Activated CD4-positive, alpha-beta T cell treated with anti-CD3 and anti-CD28 coated beads, Interleukin-2, amount 10 ng/mL, durations not matched to agents 7 days and 5 days (primary cell): ENCODE measurements at regions not wholly inside any gene's neighbourhood (a gene's known extent, or its start where the extent isn't known, plus 50 kb on each side); places are given as distances from the start of the nearest gene placed in this dataset.

ENCODE experiments used
- CTCF ChIA-PET: fragments of 350-600 bp; sonication (Branson Sonifier 250); formaldehyde crosslinking; loops from one replicate; lab custom pipeline; 2021; ENCODE audit warnings: antibody characterized with exemption; lab: Charles Lee
- POLR2A ChIA-PET: fragments of 350-600 bp; sonication (Branson Sonifier 250); formaldehyde crosslinking; loops from one replicate; lab custom pipeline; 2021; ENCODE audit warnings: antibody characterized with exemption; lab: Charles Lee
- DNase-seq: peaks from one replicate; pipeline ENCODE4 v3.0.0-alpha.2; 2020
- H3K27ac Mint-ChIP-seq: one replicate; pipeline ENCODE4 v1.8.0; 2021; ENCODE audit warnings: mild to moderate bottlenecking, moderate library complexity, mixed read lengths
- H3K27me3 Mint-ChIP-seq: one replicate; pipeline ENCODE4 v1.8.0; 2021; ENCODE audit warnings: mixed read lengths
- H3K36me3 Mint-ChIP-seq: one replicate; pipeline ENCODE4 v1.8.0; 2021; ENCODE audit warnings: low read depth, mixed read lengths
- H3K4me1 Mint-ChIP-seq: one replicate; pipeline ENCODE4 v1.8.0; 2021; ENCODE audit warnings: mixed read lengths
- H3K4me3 Mint-ChIP-seq: one replicate; pipeline ENCODE4 v1.8.0; 2021; ENCODE audit warnings: mild to moderate bottlenecking, moderate library complexity, mixed read lengths
- H3K9me3 Mint-ChIP-seq: one replicate; pipeline ENCODE4 v1.8.0; 2021; ENCODE audit warnings: mixed read lengths

- no peak overlapping the region for H3K4me3 Mint-ChIP-seq
- no peaks in the 10 kb centered on the region for H3K27me3 Mint-ChIP-seq
- ChIA-PET POLR2A (no interaction called here), CTCF (interaction anchor here (1.0 kb wide), 1 partner anchor 1319 kb away, joined by 3 read pairs; no protein-coding TSS in a partner anchor)
- no peaks in the 10 kb centered on the region for H3K4me1 Mint-ChIP-seq
- no peak overlapping the region for H3K27ac Mint-ChIP-seq
- DNase-seq: no peak
- H3K9me3 Mint-ChIP-seq: no peaks in the 10 kb centered on the region
- H3K36me3 Mint-ChIP-seq: no peaks in the 10 kb centered on the region
These were observed 170.0 kb upstream of the PDGFD start for GRCh38 chr11:104333977-104334376.

- H3K4me3 Mint-ChIP-seq: no peak overlapping the region
- H3K4me1 Mint-ChIP-seq: no peaks in the 10 kb centered on the region
- no peaks in the 10 kb centered on the region for H3K36me3 Mint-ChIP-seq
- H3K9me3 Mint-ChIP-seq: no peaks in the 10 kb centered on the region
- no peak overlapping the region for H3K27ac Mint-ChIP-seq
- ChIA-PET POLR2A (no interaction called here), CTCF (interaction anchor here (0.6 kb wide), 1 partner anchor 377 kb away, joined by 6 read pairs; no protein-coding TSS in a partner anchor)
- DNase-seq: no peak
- no peaks in the 10 kb centered on the region for H3K27me3 Mint-ChIP-seq
These were observed 168.2 kb upstream of the PDGFD start for GRCh38 chr11:104332110-104332509.

GRCh38 chr11:104329078-104329665 lies 165.2 kb upstream of the PDGFD start:
- ChIA-PET POLR2A (no interaction called here), CTCF (no interaction called here)
- Mint-ChIP-seq H3K36me3 (no peaks in the 10 kb centered on the region), H3K4me3 (no peak overlapping the region), H3K27me3 (no peaks in the 10 kb centered on the region), H3K4me1 (no peaks in the 10 kb centered on the region), H3K9me3 (no peaks in the 10 kb centered on the region), H3K27ac (no peak overlapping the region)
- DNase-seq: no peak

- DNase-seq: no peak
- no peak overlapping the region for H3K4me3 Mint-ChIP-seq
- H3K27me3 Mint-ChIP-seq: no peaks in the 10 kb centered on the region
- ChIA-PET CTCF (no interaction called here), POLR2A (no interaction called here)
- no peak overlapping the region for H3K27ac Mint-ChIP-seq
- no peaks in the 10 kb centered on the region for H3K36me3 Mint-ChIP-seq
- no peaks in the 10 kb centered on the region for H3K9me3 Mint-ChIP-seq
- no peaks in the 10 kb centered on the region for H3K4me1 Mint-ChIP-seq
These were observed 164.6 kb upstream of the PDGFD start for GRCh38 chr11:104328512-104328907.

- Mint-ChIP-seq H3K27me3 (no peaks in the 10 kb centered on the region), H3K9me3 (no peaks in the 10 kb centered on the region), H3K4me1 (no peaks in the 10 kb centered on the region), H3K36me3 (no peaks in the 10 kb centered on the region), H3K4me3 (no peak overlapping the region), H3K27ac (no peak overlapping the region)
- CTCF ChIA-PET: no interaction called here
- POLR2A ChIA-PET: no interaction called here
- no peak for DNase-seq
These were observed 164.0 kb upstream of the PDGFD start for GRCh38 chr11:104327861-104328511.

GRCh38 chr11:104325093-104325492 lies 161.1 kb upstream of the PDGFD start:
- Mint-ChIP-seq H3K4me1 (no peaks in the 10 kb centered on the region), H3K36me3 (no peaks in the 10 kb centered on the region), H3K27ac (no peak overlapping the region), H3K4me3 (no peak overlapping the region), H3K9me3 (no peaks in the 10 kb centered on the region), H3K27me3 (no peaks in the 10 kb centered on the region)
- CTCF ChIA-PET: no interaction called here
- POLR2A ChIA-PET: no interaction called here
- no peak for DNase-seq

GRCh38 chr11:104324276-104324675 lies 160.3 kb upstream of the PDGFD start:
- no peaks in the 10 kb centered on the region for H3K9me3 Mint-ChIP-seq
- H3K27me3 Mint-ChIP-seq: no peaks in the 10 kb centered on the region
- CTCF ChIA-PET: no interaction called here
- no peaks in the 10 kb centered on the region for H3K4me1 Mint-ChIP-seq
- DNase-seq: no peak
- POLR2A ChIA-PET: no interaction called here
- no peak overlapping the region for H3K27ac Mint-ChIP-seq
- no peaks in the 10 kb centered on the region for H3K36me3 Mint-ChIP-seq
- no peak overlapping the region for H3K4me3 Mint-ChIP-seq

- CTCF ChIA-PET: no interaction called here
- Mint-ChIP-seq H3K27ac (no peak overlapping the region), H3K4me1 (no peaks in the 10 kb centered on the region), H3K27me3 (no peaks in the 10 kb centered on the region), H3K4me3 (no peak overlapping the region), H3K9me3 (no peaks in the 10 kb centered on the region), H3K36me3 (no peaks in the 10 kb centered on the region)
- POLR2A ChIA-PET: no interaction called here
- DNase-seq: no peak
These were observed 159.9 kb upstream of the PDGFD start for GRCh38 chr11:104323841-104324240.

GRCh38 chr11:104322696-104323095 lies 158.7 kb upstream of the PDGFD start:
- ChIA-PET POLR2A (no interaction called here), CTCF (no interaction called here)
- no peak for DNase-seq
- Mint-ChIP-seq H3K27ac (no peak overlapping the region), H3K4me3 (no peak overlapping the region), H3K9me3 (no peaks in the 10 kb centered on the region), H3K36me3 (no peaks in the 10 kb centered on the region), H3K4me1 (no peaks in the 10 kb centered on the region), H3K27me3 (no peaks in the 10 kb centered on the region)

GRCh38 chr11:104320956-104321355 lies 157.0 kb upstream of the PDGFD start:
- DNase-seq: no peak
- Mint-ChIP-seq H3K4me1 (no peaks in the 10 kb centered on the region), H3K4me3 (no peak overlapping the region), H3K27me3 (no peaks in the 10 kb centered on the region), H3K27ac (no peak overlapping the region), H3K36me3 (no peaks in the 10 kb centered on the region), H3K9me3 (no peaks in the 10 kb centered on the region)
- ChIA-PET CTCF (no interaction called here), POLR2A (no interaction called here)

GRCh38 chr11:104320097-104320496 lies 156.2 kb upstream of the PDGFD start:
- Mint-ChIP-seq H3K4me3 (no peak overlapping the region), H3K36me3 (no peaks in the 10 kb centered on the region), H3K27me3 (no peaks in the 10 kb centered on the region), H3K4me1 (no peaks in the 10 kb centered on the region), H3K27ac (no peak overlapping the region), H3K9me3 (no peaks in the 10 kb centered on the region)
- POLR2A ChIA-PET: no interaction called here
- DNase-seq: no peak
- CTCF ChIA-PET: no interaction called here

- H3K27ac Mint-ChIP-seq: no peak overlapping the region
- ChIA-PET POLR2A (no interaction called here), CTCF (no interaction called here)
- H3K9me3 Mint-ChIP-seq: no peaks in the 10 kb centered on the region
- H3K4me1 Mint-ChIP-seq: no peaks in the 10 kb centered on the region
- no peaks in the 10 kb centered on the region for H3K36me3 Mint-ChIP-seq
- no peak for DNase-seq
- no peak overlapping the region for H3K4me3 Mint-ChIP-seq
- no peaks in the 10 kb centered on the region for H3K27me3 Mint-ChIP-seq
These were observed 155.4 kb upstream of the PDGFD start for GRCh38 chr11:104319396-104319795.

GRCh38 chr11:104306862-104307474 lies 143.0 kb upstream of the PDGFD start:
- no peaks in the 10 kb centered on the region for H3K4me1 Mint-ChIP-seq
- H3K27ac Mint-ChIP-seq: no peak overlapping the region
- ChIA-PET POLR2A (no interaction called here), CTCF (no interaction called here)
- H3K4me3 Mint-ChIP-seq: no peak overlapping the region
- H3K27me3 Mint-ChIP-seq: no peaks in the 10 kb centered on the region
- DNase-seq: no peak
- H3K9me3 Mint-ChIP-seq: no peaks in the 10 kb centered on the region
- no peaks in the 10 kb centered on the region for H3K36me3 Mint-ChIP-seq
